ENCODE measurements at regions not wholly inside any gene's neighbourhood (a gene's known extent, or its start where the extent isn't known, plus 50 kb on each side); places are given as distances from the start of the nearest gene placed in this dataset.
"Not testable (repeated sequence)": the region's sequence is repeated elsewhere in the genome, so short reads cannot be mapped to it uniquely, and the experiment has no call there.

DNA sequence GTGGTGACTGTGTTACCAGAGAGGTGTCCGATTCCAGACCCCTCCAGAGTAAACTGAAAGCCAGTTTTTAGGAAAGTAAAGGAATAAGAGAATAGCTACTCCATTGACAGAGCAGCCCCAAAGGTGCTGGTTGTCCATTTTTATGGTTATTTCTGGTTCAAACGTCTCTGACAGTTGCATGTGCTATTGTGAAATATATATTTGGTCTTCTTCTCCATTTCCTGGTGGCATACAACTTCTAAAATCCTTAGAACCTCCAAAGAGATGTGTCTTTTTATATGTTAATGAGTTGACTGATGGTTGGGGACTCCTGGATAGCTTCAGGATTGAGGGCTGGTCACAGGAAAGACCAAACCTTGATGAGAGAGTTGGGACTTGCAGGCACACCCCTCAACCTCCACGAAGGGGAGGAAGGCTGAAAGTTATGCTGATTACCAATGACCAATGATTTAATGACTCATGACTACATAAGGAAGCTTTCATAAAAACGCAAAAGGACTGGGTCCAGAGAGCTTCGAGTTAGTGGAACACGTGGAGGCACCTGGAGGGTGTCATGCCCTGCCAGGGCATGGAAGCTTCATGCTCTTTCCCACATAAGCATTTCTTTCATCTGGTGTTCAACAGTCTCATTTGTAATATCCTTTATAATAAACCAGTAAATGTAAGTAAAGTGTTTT is 100.7 kb downstream of the SLC16A1 start:
- DNase-seq = no peak

DNA sequence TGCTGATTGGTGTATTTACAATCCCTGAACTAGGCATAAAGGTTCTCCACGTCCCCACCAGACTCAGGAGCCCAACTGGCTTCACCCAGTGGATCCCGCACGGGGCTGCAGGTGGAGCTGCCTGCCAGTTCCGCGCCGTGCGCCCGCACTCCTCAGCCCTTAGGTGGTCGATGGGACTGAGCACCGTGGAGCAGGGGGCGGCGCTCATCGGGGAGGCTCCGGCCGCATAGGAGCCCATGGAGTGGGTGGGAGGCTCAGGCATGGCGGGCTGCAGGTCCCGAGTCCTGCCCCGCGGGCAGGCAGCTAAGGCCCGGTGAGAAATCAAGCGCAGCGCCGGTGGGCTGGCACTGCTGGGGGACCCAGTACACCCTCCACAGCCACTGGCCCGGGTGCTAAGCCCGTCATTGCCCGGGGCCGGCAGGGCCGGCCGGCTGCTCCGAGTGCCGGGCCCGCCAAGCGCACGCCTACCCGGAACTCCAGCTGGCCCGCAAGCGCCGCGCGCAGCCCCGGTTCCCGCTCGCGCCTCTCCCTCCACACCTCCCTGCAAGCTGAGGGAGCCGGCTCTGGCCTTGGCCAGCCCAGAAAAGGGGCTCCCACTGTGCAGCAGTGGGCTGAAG is 101.5 kb downstream of the SLC16A1 start:
- DNase-seq = not testable (repeated sequence)

DNA sequence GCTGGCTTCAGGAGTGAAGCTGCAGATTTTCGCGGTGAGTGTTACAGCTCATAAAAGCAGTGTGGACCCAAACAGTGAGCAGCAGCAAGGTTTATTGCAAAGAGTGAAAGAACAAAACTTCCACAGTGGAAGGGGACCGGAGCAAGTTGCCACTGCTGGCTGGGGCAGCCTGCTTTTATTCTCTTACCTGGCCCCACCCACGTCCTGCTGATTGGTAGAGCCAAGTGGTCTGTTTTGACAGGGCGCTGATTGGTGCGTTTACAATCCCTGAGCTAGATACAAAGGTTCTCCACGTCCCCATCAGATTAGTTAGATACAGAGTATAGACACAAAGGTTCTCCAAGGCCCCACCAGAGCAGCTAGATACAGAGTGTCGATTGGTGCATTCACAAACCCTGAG is 102.1 kb downstream of the SLC16A1 start:
- not testable (repeated sequence) for DNase-seq

DNA sequence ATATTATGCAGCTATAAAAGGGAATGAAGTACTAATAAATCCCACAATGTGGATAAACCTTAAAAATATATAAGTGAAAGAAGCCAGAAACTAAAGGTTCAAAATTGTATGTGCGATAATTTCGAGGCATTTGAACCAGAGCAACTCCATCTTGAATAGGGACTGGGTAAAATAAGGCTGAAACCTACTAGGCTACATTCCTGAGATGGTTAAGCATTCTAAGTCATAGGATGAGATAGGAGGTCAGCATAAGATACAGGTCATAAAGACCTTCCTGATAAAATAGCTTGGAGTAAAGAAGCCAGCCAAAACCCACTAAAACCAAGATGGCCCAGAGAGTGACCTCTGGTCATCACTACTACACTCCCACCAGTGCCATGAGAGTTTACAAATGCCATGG is 103.1 kb downstream of the SLC16A1 start:
- DNase-seq = no peak

GRCh38 chr1:112852276-112852675 is 103.7 kb downstream of the SLC16A1 start:
- DNase-seq = no peak

DNA sequence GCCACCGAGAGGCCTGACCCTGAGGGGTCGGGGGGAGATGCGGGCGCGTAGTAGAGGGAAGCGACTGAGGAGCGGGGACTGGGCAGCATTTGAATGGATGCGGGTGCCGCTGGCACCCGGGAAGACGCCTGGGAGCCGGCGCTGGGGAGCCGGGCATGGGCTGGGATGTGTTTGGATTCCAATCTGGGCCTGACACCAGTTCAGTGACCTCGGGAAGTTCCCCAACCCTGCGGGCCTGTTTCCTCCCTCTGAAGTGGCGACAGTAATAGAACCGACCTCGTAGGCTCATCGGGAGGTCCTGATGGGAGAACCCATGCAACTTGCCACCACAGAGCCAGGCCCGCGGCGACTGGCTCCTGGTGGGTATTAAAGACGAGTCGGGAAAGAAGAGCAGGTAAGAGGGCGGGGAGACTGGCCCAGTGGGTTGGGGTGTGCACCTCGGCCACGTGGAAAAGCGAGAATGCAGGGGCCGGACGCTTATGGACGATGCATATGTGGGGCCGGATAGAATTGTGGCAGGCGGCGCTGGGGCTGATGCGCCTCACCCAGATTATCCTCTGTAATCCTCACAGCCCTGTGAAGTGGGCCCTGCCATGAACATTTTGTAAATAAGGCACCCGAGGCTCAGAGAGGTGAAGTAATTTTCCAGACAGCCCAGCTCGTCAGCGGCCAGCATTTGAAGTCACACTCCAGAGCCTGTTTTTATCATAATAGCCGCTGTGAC is 105.8 kb downstream of the SLC16A1 start:
- no peak for DNase-seq

- no peak for DNase-seq
These were observed 106.5 kb downstream of the SLC16A1 start for GRCh38 chr1:112849425-112850033.

GRCh38 chr1:112841825-112842224 is 114.2 kb downstream of the SLC16A1 start:
- DNase-seq = no peak

- peak; percentile 42 for DNase-seq
These were observed 115.1 kb downstream of the SLC16A1 start for GRCh38 chr1:112840631-112841624.

- DNase-seq = no peak
These were observed 119.4 kb downstream of the SLC16A1 start for GRCh38 chr1:112836642-112837041.

GRCh38 chr1:112833806-112834205 is 118.7 kb upstream of the PPM1J start:
- no peak for DNase-seq

DNA sequence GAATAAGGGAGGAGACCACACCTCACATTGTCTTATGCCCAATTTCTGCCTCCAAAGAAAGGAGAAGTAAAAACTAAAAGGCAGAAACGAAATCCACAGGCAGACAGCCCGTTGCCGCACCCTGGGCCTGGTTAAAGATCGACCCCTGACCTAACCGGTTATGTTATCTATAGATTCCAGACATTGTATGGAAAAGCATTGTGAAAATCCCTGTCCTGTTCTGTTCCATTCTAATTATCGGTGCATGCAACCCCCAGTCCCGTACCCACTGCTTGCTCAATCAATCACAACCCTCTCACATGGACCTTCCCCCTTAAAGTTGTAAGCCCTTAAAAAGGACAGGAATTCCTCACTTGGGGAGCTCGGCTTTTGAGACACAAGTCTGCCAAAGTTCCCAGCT is 117.1 kb upstream of the PPM1J start:
- not testable (repeated sequence) for DNase-seq

GRCh38 chr1:112829691-112830090 is 114.6 kb upstream of the PPM1J start:
- DNase-seq = not testable (repeated sequence)

- DNase-seq = no peak
These were observed 113.6 kb upstream of the PPM1J start for GRCh38 chr1:112828716-112829115.

- DNase-seq = not testable (repeated sequence)
These were observed 112.3 kb upstream of the PPM1J start for GRCh38 chr1:112827391-112827790.

DNA sequence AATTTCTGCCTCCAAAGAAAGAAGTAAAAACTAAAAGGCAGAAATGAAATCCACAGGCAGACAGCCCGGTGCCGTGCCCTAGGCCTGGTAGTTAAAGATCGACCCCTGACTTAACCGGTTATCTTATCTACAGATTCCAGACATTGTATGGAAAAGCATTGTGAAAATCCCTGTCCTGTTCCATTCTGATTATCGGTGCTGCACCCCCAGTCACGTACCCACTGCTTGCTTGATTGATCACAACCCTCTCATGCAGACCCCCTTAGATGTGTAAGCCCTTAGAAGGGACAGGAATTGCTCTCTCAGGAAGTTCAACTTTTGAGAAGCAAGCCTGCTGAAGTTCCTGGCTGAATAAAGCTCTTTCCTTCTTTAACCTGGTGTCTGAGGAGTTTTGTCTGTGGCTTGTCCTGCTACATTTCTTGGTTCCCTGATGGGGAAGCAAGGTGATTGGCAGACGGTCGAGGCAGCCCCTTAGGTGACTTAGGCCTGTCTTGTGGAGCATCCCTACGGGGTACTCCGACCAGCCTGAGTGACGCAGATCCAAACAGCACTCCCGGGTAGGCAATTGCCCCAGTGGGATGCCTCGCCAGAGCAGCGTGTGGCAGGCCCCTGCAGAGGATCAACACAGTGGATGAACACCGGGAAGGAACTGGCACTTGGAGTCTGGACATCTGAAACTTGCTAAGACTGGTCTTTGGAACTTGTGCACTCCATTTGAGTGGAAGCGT is 111.2 kb upstream of the PPM1J start:
- DNase-seq = no peak

DNA sequence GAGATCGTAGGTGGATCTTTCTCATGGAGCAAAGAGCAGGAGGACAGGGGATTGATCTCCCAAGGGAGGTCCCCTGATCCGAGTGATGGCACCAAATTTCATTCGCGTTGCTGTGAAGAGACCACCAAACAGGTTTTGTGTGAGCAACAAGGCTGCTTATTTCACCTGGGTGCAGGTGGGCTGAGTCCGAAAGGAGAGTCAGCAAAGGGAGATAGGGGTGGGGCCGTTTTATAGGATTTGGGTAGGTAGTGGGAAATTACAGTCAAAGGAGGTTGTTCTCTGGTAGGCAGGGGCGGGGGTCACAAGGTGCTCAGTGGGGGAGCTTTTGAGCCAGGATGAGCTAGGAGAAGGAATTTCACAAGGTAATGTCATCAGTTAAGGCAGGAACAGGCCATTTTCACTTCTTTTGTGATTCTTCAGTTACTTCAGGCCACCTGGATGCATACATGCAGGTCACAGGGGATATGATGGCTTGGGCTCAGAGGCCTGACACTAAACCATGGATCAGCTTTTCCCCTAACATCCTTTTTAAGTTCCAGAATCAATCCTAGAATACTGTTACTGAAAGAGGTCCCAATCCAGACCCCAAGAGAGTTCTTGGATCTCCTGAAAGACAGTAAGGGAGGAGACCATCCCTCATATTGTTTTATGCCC is 110.6 kb upstream of the PPM1J start:
- DNase-seq = not testable (repeated sequence)

DNA sequence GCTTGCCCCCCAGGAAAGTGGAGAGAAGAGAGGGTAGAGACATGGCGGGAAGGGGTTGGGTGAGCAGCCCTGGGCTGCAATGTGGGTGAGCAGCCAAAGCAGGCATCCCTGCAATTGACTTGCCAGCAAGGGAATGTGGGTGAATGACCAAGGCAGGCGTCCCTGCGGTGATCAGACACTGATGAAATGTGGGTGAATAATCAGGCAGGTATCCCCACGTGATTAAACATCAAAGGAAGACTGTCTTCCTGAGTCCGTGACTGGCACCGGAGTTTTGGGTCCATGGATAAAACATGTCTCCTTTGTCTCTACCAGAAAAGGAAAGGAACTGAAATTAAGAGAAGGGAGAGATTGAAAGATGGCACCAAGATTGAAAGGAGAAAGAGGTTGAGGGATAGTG is 109.9 kb upstream of the PPM1J start:
- not testable (repeated sequence) for DNase-seq

GRCh38 chr1:112821307-112822063 is 106.4 kb upstream of the PPM1J start:
- DNase-seq = not testable (repeated sequence)

- DNase-seq = no peak
These were observed 104.0 kb upstream of the PPM1J start for GRCh38 chr1:112818990-112819689.
